ENCODE measurements at regions not wholly inside any gene's neighbourhood (a gene's known extent, or its start where the extent isn't known, plus 50 kb on each side); places are given as distances from the start of the nearest gene placed in this dataset.

- ChIA-PET POLR2A (no interaction called here), CTCF (no interaction called here)
- no peaks in the 10 kb centered on the region for H3K4me1 Mint-ChIP-seq
- H3K36me3 Mint-ChIP-seq (ENCODE audit: low read depth), result no peaks in the 10 kb centered on the region
- peaks cover 10% of the 10 kb centered on the region for H3K27me3 Mint-ChIP-seq
- no peaks in the 10 kb centered on the region for H3K9me3 Mint-ChIP-seq
- DNase-seq, result no peak
- no peak overlapping the region for H3K4me3 Mint-ChIP-seq
- no peak overlapping the region for H3K27ac Mint-ChIP-seq
These were observed 250.2 kb downstream of the NPHP4 start for GRCh38 chr1:5742032-5742431.

DNA sequence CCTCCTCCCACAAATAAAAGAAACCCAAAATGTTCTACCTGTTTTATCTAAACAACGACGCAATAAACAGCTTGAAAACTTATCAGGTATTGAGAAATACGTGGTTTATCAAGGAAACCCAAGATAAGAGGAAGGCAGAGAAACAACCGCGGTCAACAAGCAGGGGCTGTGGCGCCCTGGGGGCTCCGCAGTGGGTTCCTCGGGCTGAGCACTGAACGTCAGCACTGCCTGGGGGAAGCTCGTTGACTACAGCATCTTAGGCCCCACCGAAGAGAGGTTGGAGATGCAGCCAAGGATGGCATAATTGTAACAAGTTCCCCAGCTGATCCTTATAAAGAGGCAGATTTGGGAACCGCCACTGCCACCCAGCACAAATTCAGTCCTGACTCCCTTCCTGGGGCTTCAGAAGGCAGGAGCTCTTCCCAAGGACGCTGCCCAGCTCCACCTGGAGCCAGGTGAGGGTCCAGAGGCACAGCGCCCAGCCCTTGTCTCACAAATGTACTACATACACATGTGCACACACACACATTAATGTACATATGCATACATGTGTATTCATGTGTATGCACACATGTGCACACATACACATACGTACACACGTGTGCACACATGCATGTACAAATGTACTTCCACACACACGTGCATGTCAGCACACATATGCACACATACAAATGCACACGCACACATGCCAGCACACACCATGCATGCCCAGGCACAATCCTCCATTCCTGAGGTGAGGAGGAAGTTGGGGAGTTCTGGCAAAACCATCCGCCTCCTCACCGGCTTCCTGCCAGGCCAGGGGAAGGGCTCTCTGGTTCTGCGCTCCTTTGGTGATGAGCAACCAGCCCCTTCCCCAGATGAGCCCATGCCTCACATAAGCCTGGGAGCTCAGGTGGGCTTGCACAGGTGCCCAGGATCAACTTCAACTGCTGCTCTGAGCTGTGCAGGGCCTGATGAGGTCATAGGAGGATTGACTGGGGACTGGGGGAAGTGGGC, 251.1 kb downstream of the NPHP4 start:
- no peaks in the 10 kb centered on the region for H3K36me3 Mint-ChIP-seq (ENCODE audit: low read depth)
- H3K4me1 Mint-ChIP-seq, result no peaks in the 10 kb centered on the region
- ChIA-PET POLR2A (no interaction called here), CTCF (no interaction called here)
- H3K27me3 Mint-ChIP-seq, result peaks cover 8% of the 10 kb centered on the region
- no peak overlapping the region for H3K4me3 Mint-ChIP-seq
- H3K9me3 Mint-ChIP-seq, result no peaks in the 10 kb centered on the region
- no peak overlapping the region for H3K27ac Mint-ChIP-seq
- no peak for DNase-seq

DNA sequence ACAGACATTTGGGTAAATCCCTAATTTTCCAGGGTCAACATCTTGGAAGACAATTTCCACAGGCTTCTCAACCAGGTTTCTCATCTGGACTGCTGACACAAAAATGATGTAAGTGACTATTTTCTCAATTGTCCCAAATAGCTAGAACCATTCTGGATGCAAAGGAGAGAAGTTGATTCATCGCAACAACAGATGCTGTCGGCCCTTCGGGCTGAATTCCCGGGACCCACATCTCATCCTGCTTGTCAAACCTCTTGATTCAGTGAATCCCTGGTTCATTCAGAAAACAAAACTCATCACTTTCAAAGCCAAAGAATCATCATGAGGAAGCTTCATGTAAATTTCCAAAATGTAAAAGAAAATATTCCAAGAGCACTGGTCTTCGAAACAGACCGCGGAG, 251.8 kb downstream of the NPHP4 start:
- ChIA-PET POLR2A (no interaction called here), CTCF (no interaction called here)
- H3K4me1 Mint-ChIP-seq, result no peaks in the 10 kb centered on the region
- H3K9me3 Mint-ChIP-seq, result no peaks in the 10 kb centered on the region
- H3K27ac Mint-ChIP-seq, result no peak overlapping the region
- H3K4me3 Mint-ChIP-seq, result no peak overlapping the region
- no peak for DNase-seq
- peaks cover 6% of the 10 kb centered on the region for H3K27me3 Mint-ChIP-seq
- no peaks in the 10 kb centered on the region for H3K36me3 Mint-ChIP-seq (ENCODE audit: low read depth)

DNA sequence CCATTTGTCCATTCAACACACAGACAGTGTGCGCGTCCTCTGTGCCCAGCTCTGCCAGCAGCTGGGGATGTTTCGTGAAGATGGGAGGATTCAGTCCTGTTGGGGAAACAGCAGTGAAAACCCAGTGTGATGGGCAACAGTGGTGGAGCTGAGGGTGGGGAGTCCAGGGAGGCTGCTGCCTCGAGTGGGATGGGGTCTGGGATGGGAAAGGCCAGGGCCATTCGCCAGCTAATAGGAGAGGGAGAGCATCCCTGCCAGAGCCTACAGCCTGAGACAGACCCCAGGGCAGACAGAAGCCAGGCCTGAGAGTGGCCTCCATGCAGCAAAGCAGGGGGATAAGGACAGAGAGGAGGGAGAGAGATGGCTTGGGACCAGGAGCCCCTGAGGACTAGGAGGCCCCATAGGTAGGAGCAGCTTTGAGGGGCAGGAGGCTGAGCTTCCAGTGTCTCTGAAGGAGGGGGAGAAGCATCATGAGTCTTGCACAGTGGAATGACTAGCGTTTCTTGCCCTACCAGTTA, 252.6 kb downstream of the NPHP4 start:
- ChIA-PET CTCF (no interaction called here), POLR2A (no interaction called here)
- Mint-ChIP-seq H3K9me3 (no peaks in the 10 kb centered on the region), H3K27me3 (peaks cover 2% of the 10 kb centered on the region), H3K27ac (no peak overlapping the region), H3K4me1 (no peaks in the 10 kb centered on the region), H3K4me3 (no peak overlapping the region), H3K36me3 (ENCODE audit: low read depth) (no peaks in the 10 kb centered on the region)
- DNase-seq, result no peak

DNA sequence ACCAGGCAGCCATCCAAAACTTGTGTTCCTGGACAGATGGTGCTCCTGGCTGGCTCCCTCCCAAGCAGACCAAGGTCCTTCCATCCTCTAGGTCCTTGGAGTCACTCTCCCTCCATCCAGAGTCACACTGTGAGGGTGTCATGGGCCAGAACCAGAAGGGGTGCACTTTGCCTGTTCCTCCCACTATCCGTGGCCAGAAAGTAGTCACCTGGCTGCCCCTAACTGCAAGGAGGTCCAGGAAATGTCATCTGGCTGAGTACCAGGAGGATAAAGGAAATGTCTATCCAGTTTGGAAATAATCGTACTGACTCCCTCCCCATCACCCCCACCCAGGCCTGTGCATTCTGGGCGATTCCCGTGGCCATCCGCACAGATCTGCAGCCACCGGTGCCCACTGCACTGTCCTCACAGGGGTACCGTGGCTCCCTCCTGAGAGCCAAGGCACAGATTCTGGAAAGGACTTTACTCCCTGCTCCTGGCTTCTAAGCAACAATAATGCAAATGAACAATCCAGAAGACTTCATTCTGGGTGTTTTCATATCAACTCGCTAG, 253.2 kb downstream of the NPHP4 start:
- Mint-ChIP-seq H3K36me3 (ENCODE audit: low read depth) (no peaks in the 10 kb centered on the region), H3K4me1 (no peaks in the 10 kb centered on the region), H3K27ac (no peak overlapping the region), H3K27me3 (no peaks in the 10 kb centered on the region), H3K4me3 (no peak overlapping the region), H3K9me3 (no peaks in the 10 kb centered on the region)
- ChIA-PET CTCF (no interaction called here), POLR2A (no interaction called here)
- no peak for DNase-seq

DNA sequence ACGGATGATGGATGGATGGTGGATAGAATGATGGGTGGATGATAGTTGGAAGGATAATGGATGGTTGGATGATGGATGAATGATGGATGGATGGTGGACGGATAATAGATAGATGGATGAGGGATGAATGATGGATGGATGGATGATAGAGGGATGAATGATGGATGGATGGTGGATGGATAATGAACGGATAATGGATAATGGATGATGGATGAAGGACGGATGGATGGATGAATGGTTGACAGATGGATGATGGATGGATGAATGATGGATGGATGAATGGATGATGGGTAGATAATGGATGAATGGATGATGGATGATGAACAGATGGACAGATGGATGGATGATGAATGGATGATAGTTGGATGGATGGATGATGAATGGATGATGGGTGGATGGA, 255.1 kb downstream of the NPHP4 start:
- CTCF ChIA-PET, result no interaction called here
- H3K27me3 Mint-ChIP-seq, result no peaks in the 10 kb centered on the region

GRCh38 chr1:5734996-5735395, 257.2 kb downstream of the NPHP4 start:
- no peaks in the 10 kb centered on the region for H3K27me3 Mint-ChIP-seq
- CTCF ChIA-PET, result interaction anchor here (1.5 kb wide), 1 partner anchor 9 kb away, joined by 5 read pairs; no protein-coding TSS in a partner anchor
- POLR2A ChIA-PET, result no interaction called here
- H3K9me3 Mint-ChIP-seq, result no peaks in the 10 kb centered on the region
- H3K4me1 Mint-ChIP-seq, result no peaks in the 10 kb centered on the region
- no peak overlapping the region for H3K27ac Mint-ChIP-seq
- no peak for DNase-seq
- no peak overlapping the region for H3K4me3 Mint-ChIP-seq
- H3K36me3 Mint-ChIP-seq (ENCODE audit: low read depth), result no peaks in the 10 kb centered on the region

More for the DNA sequence above, 255.1 kb downstream of the NPHP4 start:
- H3K9me3 Mint-ChIP-seq, result no peaks in the 10 kb centered on the region
- POLR2A ChIA-PET, result no interaction called here
- no peak for DNase-seq
- H3K36me3 Mint-ChIP-seq (ENCODE audit: low read depth), result no peaks in the 10 kb centered on the region
- H3K4me1 Mint-ChIP-seq, result no peaks in the 10 kb centered on the region
- H3K4me3 Mint-ChIP-seq, result no peak overlapping the region
- H3K27ac Mint-ChIP-seq, result no peak overlapping the region

- no peak overlapping the region for H3K4me3 Mint-ChIP-seq
- DNase-seq, result no peak
- no peaks in the 10 kb centered on the region for H3K27me3 Mint-ChIP-seq
- no peaks in the 10 kb centered on the region for H3K4me1 Mint-ChIP-seq
- no peak overlapping the region for H3K27ac Mint-ChIP-seq
- no peaks in the 10 kb centered on the region for H3K9me3 Mint-ChIP-seq
- ChIA-PET CTCF (no interaction called here), POLR2A (no interaction called here)
- no peaks in the 10 kb centered on the region for H3K36me3 Mint-ChIP-seq (ENCODE audit: low read depth)
These were observed 257.8 kb downstream of the NPHP4 start for GRCh38 chr1:5734414-5734813.

- ChIA-PET POLR2A (no interaction called here), CTCF (no interaction called here)
- Mint-ChIP-seq H3K9me3 (no peaks in the 10 kb centered on the region), H3K4me1 (no peaks in the 10 kb centered on the region), H3K27ac (no peak overlapping the region), H3K4me3 (no peak overlapping the region), H3K27me3 (no peaks in the 10 kb centered on the region), H3K36me3 (ENCODE audit: low read depth) (no peaks in the 10 kb centered on the region)
- DNase-seq, result no peak
These were observed 258.6 kb downstream of the NPHP4 start for GRCh38 chr1:5733596-5733995.

DNA sequence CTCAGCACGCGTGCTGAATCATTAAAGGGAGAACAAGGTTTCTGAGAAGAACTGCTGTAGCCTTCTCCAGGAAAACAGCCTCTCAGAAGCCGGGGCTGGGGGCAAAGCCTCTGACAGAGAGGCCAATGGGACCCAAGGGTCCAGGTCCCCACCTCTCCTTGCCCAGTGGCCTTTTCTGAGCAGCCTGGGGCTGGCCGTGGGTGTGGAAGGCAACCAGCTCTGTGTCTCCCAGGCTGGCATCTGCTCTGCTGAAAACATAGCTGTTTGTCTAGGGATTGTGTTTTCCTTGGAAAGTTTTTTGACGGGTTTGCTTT, 261.2 kb downstream of the NPHP4 start:
- no peak overlapping the region for H3K27ac Mint-ChIP-seq
- POLR2A ChIA-PET, result no interaction called here

DNA sequence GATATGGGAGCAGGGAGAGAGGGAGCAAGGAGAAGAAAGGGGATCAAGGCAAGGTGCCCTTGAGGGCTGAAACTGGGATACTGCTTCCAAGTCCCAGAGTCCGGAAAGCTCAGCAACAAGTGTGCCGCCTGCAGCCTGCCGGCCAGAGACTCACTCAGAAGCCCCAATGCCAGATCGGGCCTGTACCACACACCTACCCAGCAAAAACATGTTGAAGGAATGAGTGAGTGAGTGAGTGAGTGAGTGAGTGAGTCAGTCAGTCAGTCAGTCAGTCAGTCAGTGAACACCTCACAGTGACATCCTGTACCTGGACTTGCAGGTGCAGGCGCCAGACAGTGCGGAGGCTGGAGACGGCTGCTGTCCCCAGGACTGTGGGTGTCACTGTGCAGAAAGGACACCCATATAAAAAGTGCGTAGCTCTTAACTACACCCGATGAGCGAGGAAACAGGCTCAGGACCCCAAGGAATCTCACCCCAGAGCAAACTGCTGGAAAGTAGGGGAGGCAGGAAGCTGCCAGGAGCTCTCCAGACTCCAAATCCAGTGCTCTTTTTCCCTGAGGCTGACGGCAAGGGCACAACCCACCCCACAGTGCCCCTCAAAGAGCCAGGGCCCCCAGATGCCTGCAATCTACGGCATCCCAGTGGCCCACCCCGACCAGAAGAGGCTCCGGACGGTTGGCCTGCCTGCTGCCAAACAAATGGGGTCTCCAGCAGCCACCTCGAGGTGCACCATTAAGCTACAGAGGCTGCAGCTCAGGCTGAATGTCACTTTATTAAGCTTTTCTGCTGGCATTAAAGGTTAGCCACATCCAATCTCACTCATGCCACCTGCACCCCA, 261.7 kb downstream of the NPHP4 start:
- Mint-ChIP-seq H3K36me3 (ENCODE audit: low read depth) (no peaks in the 10 kb centered on the region), H3K9me3 (no peaks in the 10 kb centered on the region), H3K27ac (no peak overlapping the region), H3K27me3 (no peaks in the 10 kb centered on the region), H3K4me1 (no peaks in the 10 kb centered on the region), H3K4me3 (no peak overlapping the region)
- ChIA-PET POLR2A (no interaction called here), CTCF (no interaction called here)
- DNase-seq, result no peak

More for the DNA sequence above, 261.2 kb downstream of the NPHP4 start:
- DNase-seq, result no peak
- Mint-ChIP-seq H3K36me3 (ENCODE audit: low read depth) (no peaks in the 10 kb centered on the region), H3K4me3 (no peak overlapping the region), H3K9me3 (no peaks in the 10 kb centered on the region), H3K27me3 (no peaks in the 10 kb centered on the region), H3K4me1 (no peaks in the 10 kb centered on the region)
- CTCF ChIA-PET, result no interaction called here

GRCh38 chr1:5729636-5730145, 262.5 kb downstream of the NPHP4 start:
- Mint-ChIP-seq H3K4me3 (no peak overlapping the region), H3K27me3 (no peaks in the 10 kb centered on the region), H3K36me3 (ENCODE audit: low read depth) (no peaks in the 10 kb centered on the region), H3K27ac (no peak overlapping the region), H3K4me1 (no peaks in the 10 kb centered on the region), H3K9me3 (no peaks in the 10 kb centered on the region)
- ChIA-PET CTCF (no interaction called here), POLR2A (no interaction called here)
- DNase-seq, result no peak

GRCh38 chr1:5728663-5729355, 263.4 kb downstream of the NPHP4 start:
- Mint-ChIP-seq H3K9me3 (no peaks in the 10 kb centered on the region), H3K27me3 (no peaks in the 10 kb centered on the region), H3K36me3 (ENCODE audit: low read depth) (no peaks in the 10 kb centered on the region), H3K4me3 (no peak overlapping the region), H3K4me1 (no peaks in the 10 kb centered on the region), H3K27ac (no peak overlapping the region)
- ChIA-PET POLR2A (no interaction called here), CTCF (no interaction called here)
- DNase-seq, result no peak
